ENCODE measurements at regions not wholly inside any gene's neighbourhood (a gene's known extent, or its start where the extent isn't known, plus 50 kb on each side); places are given as distances from the start of the nearest gene placed in this dataset.

DNA sequence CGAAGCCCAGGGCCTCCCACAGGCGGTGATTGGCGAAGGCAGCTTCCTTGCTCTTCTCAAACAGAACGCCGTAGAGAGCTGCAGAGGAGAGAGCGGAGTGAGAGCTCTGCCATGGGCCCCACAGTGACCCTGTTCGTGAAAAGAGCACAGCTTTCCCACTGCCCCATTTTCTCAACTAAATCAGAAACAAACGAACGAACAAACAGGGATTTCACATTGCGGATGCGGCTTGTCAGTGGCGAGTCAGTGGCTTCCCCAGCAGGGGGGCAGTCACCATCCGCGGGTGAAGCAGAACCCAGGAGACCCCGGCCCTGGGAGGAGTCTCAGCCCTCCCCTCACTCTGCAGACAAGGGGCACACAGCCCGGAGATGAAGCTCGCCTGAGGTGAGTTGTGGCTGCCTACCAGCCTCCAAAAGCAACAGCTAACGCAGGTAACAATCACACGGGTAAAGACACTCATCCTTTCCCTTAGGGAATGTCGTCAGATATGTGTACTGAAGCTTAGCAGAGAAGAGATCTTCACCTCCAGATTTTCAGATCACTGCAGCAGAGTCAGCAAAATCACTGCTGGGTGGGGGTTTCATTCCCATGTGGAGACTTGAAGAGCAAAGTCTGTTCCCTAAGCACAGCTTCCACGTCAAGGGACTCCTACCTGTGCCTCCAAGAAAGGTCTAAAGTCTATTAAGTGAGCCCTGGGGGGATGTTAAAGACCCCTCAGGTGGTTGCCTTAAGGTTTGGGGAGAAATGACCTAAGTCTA is 51.2 kb upstream of the GPR31 start:
- TF ChIP-seq POLR2A (IDR thresholded peaks at IDR 0.05; ENCODE audit: low read depth): no peak
- TF ChIP-seq, protein P1, sequence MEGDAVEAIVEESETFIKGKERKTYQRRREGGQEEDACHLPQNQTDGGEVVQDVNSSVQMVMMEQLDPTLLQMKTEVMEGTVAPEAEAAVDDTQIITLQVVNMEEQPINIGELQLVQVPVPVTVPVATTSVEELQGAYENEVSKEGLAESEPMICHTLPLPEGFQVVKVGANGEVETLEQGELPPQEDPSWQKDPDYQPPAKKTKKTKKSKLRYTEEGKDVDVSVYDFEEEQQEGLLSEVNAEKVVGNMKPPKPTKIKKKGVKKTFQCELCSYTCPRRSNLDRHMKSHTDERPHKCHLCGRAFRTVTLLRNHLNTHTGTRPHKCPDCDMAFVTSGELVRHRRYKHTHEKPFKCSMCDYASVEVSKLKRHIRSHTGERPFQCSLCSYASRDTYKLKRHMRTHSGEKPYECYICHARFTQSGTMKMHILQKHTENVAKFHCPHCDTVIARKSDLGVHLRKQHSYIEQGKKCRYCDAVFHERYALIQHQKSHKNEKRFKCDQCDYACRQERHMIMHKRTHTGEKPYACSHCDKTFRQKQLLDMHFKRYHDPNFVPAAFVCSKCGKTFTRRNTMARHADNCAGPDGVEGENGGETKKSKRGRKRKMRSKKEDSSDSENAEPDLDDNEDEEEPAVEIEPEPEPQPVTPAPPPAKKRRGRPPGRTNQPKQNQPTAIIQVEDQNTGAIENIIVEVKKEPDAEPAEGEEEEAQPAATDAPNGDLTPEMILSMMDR (IDR thresholded peaks at IDR 0.05): no peak

Data from esophagus muscularis mucosa (tissue), 3 donors.